ENCODE measurements at regions not wholly inside any gene's neighbourhood (a gene's known extent, or its start where the extent isn't known, plus 50 kb on each side); places are given as distances from the start of the nearest gene placed in this dataset.

GRCh38 chr7:86970986-86971385, 88.5 kb downstream of the ELAPOR2 start:
- DNase-seq, result no peak

DNA sequence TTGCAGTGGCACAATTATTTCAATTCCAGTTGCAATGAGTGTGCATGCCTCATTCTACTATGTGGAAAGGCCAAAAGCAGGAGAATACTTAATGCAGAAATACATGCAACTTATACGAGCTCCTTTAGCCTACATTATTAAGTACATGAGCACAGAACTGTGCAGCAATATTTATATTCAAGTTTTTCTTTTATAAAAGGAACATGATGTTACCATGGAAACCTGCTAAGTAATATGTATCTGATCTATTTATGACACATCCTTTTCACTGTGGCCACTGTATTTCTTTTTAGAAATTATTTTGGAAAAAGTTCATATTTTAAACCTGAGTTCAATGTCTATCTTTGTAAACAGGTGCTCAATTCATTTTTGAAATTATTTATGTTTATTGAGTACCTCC, 88.9 kb downstream of the ELAPOR2 start:
- DNase-seq, result no peak

- no peak for DNase-seq
Observed at GRCh38 chr7:86969865-86970264, 89.6 kb downstream of the ELAPOR2 start.

DNA sequence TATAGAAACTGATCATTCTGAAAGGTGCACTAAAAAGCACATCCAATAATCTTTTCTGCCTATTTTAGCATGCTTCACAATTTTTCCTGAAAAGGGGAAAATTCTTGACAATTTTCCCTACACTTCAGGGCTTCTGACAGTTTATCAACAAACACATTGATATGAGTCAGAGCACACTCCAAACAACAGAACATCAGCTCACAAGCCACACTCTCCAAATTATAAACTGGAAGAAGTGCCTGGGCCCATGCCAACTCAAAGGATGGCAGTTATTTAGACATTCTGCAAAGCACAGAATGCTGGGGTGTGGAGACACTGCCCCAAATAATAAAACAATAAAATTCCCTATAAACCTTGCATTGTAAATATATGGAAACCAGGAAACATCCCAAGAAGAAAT, 90.8 kb downstream of the ELAPOR2 start:
- DNase-seq, result no peak

DNA sequence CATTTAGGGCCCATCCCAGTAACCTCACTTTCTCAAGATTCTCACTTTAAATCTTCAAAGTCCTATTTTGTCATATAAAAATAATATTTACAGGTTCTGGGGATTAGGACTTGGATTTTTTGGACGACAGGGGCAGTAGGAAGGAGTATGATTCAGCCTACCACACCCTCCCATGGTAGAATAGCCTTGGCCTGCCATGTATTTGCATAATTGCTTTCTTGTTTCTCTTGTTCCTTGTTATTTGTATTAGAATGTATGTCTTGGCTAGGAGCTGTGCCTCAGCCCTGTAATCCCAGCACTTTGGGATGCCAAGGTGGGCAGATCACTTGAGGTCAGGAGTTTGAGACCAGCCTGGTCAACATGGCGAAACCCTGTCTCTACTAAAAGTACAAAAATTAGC, 92.5 kb downstream of the ELAPOR2 start:
- no peak for DNase-seq

- DNase-seq, result no peak
Observed at GRCh38 chr7:86965727-86966120, 93.7 kb downstream of the ELAPOR2 start.

DNA sequence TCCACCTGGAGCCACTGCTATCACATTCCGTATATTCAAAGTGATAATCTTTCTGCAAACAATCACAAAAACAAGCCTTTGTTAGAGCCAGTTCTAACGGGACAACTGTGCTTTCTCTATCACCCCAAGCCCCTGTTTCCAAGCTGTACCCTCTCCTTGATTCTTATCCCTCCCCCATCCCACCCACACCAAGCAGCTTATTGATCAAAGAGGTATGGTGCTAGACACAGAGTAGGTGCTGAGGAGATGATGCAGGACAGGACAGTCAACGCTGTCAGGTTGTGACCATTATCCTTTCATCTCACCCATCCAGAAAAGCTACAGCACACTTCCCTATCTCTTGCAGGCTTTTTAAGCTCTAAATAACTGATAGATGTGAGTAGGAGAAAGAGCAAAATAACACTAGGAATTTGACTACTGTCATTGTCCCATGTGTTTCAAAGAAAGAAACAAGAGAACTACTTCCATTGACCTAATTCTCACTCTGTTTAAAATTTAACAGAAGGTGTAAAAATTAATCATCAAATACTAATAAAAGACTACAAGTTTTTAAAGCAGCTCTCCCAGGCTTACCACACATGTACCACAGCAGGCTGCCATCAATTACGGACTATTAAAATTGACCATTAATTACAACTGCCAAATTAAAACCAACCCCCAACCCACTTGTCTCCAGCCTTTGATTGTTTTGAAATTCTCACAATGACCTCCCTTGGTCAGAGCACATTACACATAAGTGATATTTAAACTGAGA, 94.3 kb downstream of the ELAPOR2 start:
- DNase-seq, result no peak

- no peak for DNase-seq
Observed at GRCh38 chr7:86963599-86964230, 95.7 kb downstream of the ELAPOR2 start.

GRCh38 chr7:86962623-86963022, 96.8 kb downstream of the ELAPOR2 start:
- no peak for DNase-seq

DNA sequence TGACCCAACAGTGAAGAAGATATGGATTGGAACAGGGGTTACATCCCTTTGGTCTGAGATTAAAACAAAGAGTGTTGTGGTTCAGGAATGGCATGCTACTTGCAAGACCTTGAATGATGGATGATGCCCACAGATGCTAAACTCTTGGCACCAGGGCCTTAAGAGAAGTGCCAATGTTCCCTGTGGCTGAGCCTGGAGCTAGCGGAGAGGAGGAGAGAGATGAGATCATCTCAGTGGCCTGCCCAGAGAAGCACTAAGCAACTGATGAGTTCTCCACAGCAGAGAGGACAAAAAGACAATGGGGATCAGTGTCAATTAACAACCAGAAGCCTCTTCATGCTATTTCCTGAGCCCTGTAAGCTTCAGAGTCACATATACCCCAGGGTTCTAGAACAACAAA, 97.8 kb downstream of the ELAPOR2 start:
- no peak for DNase-seq

DNA sequence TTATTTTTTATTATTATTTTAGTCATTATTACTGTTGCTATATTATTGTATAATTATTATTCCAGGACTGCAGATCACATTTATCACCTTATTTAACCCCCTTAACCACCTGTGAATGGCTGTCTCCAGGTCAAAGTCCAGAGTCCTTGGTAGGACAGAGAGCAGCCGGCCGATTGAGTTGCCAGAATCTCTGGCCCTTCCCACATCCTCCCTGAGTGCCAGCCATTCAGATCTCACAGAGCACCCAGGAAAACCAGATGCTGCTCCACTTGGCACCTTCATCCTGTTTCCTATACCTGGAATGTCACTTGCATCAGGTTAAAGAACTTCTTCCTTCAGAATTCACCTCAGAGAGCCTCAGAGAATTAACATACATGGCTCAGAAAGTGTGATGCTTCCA, 101.1 kb downstream of the ELAPOR2 start:
- DNase-seq, result no peak

- DNase-seq, result no peak
Observed at GRCh38 chr7:86956567-86956966, 102.9 kb downstream of the ELAPOR2 start.

GRCh38 chr7:86955895-86956503, 103.5 kb downstream of the ELAPOR2 start:
- no peak for DNase-seq

DNA sequence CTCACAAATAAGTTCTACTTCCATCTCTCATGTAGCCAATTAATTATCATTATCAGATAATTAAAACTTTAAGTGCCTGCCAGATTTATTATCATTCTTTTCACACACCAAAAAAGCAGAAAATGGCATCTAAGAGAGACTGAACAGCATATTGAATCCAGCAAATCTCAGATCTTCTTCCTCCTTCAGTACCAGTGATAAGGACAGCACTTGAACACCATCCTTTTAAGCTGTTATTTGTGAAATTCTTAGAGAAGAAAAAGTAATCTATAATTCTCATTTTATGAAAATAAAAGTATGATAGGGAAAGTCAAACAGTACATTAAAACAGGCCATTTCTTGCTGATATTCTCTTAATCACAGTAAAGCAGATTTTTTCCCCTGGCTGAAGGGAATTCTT, 104.5 kb downstream of the ELAPOR2 start:
- no peak for DNase-seq

DNA sequence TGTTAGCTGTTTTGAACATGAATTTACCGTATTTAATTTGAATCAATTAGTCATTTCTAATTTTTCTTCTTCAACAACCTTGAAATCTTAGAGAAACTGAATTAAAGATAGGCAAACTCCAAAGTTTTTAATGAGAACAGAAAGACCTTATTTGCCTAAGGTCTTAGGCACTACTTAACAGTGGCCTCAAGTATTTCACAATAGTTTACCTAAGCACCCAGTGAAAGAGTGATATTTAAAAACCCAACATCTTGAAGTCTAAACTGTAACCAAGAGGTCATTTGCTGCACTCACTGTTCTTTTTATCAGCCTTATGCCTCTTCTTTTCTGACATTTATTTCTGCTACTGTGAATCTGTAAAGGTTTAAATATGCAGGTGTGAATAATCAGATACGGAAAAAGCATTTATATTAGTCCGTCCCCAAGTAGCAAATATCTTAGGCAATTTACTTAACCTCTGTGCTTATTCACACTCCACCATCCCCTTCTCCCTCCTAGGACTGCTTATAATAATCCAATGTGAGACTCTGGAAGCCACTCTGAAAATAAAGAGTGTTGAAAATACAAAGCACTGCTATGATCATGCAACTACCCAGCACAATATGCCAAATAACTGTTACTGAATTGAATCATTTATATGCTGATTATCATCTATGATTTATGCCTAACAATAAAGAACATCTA, 105.7 kb downstream of the ELAPOR2 start:
- DNase-seq, result no peak

GRCh38 chr7:86953219-86953618, 106.2 kb downstream of the ELAPOR2 start:
- no peak for DNase-seq

GRCh38 chr7:86951895-86952294, 107.6 kb downstream of the ELAPOR2 start:
- DNase-seq, result no peak

- no peak for DNase-seq
Observed at GRCh38 chr7:86950944-86951343, 108.5 kb downstream of the ELAPOR2 start.

GRCh38 chr7:86950360-86950759, 109.1 kb downstream of the ELAPOR2 start:
- DNase-seq, result no peak

DNA sequence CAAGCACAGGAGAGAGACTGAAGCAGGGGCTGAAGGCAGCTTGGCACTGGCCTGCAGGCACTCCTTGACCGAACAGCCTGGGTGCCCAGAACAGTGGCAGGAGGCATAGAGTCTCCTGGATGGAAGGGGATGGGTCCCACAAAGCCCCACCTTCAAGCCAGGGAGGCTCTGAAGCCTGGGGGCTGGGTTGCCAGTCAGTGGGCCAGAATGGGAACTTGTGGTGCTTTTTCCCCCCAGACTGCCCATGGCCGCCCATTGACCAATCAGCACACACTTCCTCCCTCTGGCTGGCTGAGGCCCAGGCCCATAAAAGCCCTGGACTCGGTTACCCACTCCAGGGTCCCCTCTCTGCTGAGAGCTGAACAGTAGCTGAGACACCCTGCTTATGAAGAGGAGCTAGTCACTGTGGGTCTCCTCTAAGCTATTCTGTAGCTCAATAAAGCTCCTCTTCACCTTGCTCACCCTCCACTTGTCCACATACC, 109.6 kb downstream of the ELAPOR2 start:
- DNase-seq, result no peak

DNA sequence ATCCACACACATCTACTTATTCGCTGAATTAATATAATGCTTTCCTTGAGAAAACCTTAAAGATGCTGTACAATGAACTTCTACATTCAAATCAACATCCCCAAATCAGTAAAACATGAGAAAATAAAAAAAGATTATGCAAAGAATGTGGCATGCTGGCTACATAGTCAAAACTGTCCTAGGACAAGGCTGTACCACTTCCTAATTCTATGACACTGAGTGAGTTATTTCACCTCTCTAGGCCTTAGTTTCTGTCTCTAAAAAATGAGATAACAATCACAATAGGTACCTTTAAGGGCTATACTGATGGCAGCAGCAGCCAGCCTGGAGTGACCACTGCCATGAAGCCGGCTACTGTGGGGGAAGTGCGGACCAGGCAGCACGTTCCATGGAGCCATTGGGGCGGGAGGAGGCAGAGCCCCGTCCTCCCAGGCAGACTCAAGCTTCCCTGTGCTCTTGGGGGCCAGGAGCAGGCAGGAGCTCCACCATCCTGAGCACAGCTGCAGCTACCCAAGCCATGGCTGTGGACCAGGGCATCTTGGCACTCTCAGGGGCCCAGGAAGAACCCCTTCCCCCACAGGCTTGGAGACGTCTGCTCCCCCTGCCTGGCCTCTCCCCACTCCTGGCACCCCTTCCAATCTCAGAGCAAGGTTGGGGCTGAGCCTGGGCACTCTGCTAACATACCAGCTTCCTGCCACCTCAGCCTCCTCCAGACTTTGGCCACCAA, 110.2 kb downstream of the ELAPOR2 start:
- no peak for DNase-seq

DNA sequence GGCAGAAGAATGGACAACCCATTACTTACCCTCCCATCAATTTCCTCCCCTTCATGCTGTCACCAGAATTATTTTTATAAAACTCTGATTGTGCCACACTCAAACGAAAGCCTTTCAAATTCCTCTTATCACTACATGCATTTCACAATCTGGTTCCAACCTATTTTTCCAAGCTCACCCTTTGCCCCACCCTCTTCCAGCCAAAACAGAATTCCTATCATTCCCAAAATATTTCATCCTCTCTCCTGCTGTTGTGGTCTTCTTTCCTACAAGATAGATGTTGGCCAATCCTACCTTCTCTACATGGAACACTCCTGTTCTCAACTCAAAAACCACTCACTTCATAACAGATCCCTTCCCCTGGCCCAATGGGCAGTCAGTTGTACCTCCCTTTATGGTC, 111.5 kb downstream of the ELAPOR2 start:
- no peak for DNase-seq
